HEK293T (cell line): ENCODE measurements at regions not wholly inside any gene's neighbourhood (a gene's known extent, or its start where the extent isn't known, plus 50 kb on each side); places are given as distances from the start of the nearest gene placed in this dataset.

Experiments used
- BHLHE40 ChIP-seq: fragments of 450-650 bp; IDR thresholded peaks from 2 replicates; pipeline ENCODE4 v1.6.1; 2016; ENCODE audit warnings: mild to moderate bottlenecking, moderate library complexity, borderline replicate concordance
- ELF4 ChIP-seq: fragments of 450-650 bp; IDR thresholded peaks from 2 replicates; pipeline ENCODE4 v1.6.1; 2017; ENCODE audit warnings: antibody characterized with exemption
- SP1 ChIP-seq: fragments of 450-650 bp; IDR thresholded peaks from 2 replicates; pipeline ENCODE4 v1.6.1; 2017
- TARDBP ChIP-seq: fragments of 450-650 bp; IDR thresholded peaks from 2 replicates; pipeline ENCODE4 v1.6.1; 2016
- TF ChIP-seq, protein P1 (sequence below): fragments of 450-650 bp; IDR thresholded peaks from 2 replicates; pipeline ENCODE4 v1.6.1; 2016

DNA sequence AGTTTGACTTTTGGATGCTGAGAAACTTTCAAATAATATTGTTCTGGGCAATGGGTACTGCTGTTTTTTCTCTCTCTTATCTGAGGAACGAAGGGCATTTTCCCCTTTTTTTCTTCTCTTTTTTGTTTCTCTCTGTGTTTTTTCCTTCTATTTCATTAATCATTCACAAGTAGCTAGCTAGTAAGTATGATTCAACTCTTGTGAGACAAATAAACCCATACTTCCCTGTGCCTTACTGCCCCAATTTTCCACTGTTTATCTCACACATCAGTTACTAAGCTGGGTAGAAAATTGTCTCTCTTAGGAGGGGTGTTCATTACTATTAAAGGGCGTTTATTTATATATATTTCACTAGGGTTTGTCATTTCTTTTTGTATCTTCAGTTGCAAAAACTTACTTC, 437.6 kb downstream of the RERGL start:
- TF ChIP-seq BHLHE40, result no peak
- TF ChIP-seq ELF4, result no peak
- no peak for TF ChIP-seq TARDBP
- TF ChIP-seq, protein P1, sequence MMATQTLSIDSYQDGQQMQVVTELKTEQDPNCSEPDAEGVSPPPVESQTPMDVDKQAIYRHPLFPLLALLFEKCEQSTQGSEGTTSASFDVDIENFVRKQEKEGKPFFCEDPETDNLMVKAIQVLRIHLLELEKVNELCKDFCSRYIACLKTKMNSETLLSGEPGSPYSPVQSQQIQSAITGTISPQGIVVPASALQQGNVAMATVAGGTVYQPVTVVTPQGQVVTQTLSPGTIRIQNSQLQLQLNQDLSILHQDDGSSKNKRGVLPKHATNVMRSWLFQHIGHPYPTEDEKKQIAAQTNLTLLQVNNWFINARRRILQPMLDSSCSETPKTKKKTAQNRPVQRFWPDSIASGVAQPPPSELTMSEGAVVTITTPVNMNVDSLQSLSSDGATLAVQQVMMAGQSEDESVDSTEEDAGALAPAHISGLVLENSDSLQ, result no peak
- TF ChIP-seq SP1, result no peak
